CD14-positive monocyte (primary cell): ENCODE measurements at regions not wholly inside any gene's neighbourhood (a gene's known extent, or its start where the extent isn't known, plus 50 kb on each side); places are given as distances from the start of the nearest gene placed in this dataset.

Experiments
- DNase-seq, 3 donors: peaks; one replicate each; pipeline ENCODE4 v3.0.0-alpha.2; 2011 to 2022
- H2AFZ ChIP-seq: 2 replicates; pipeline ENCODE4 v1.6.0; 2012; ENCODE audit warnings: mild to moderate bottlenecking, low read depth, low read length, inconsistent platforms; ENCODE audit not compliant: insufficient read depth, poor library complexity, severe bottlenecking
- H3K27ac ChIP-seq, 2 donors: 1 replicate in 1 of 2; 2 replicates in 1 of 2; pipeline ENCODE4 v1.5.1; 2012 to 2013; ENCODE audit warnings: low read length in 2 of 2, control low read depth in 1 of 2, inconsistent platforms in 1 of 2, low read depth in 1 of 2, mild to moderate bottlenecking in 1 of 2
- H3K27me3 ChIP-seq, 2 donors: one replicate each; pipeline versions ENCODE4 v1.6.0 to v1.6.1; 2011 to 2013; ENCODE audit warnings: low read length in 2 of 2; ENCODE audit not compliant: control insufficient read depth in 2 of 2, insufficient read depth in 2 of 2
- H3K36me3 ChIP-seq, 2 donors: replicated peaks in 1 of 2; 1 replicate in 1 of 2; 2 replicates in 1 of 2; pipeline versions ENCODE4 v1.5.1 to v1.6.1; 2012 to 2013; ENCODE audit warnings: low read length in 2 of 2, control low read depth in 1 of 2, inconsistent platforms in 1 of 2, mild to moderate bottlenecking in 1 of 2; ENCODE audit not compliant: insufficient read depth in 2 of 2, control insufficient read depth in 1 of 2
- H3K4me1 ChIP-seq, 2 donors: 1 replicate in 1 of 2; 2 replicates in 1 of 2; pipeline versions ENCODE4 v1.5.1 to v1.6.1; 2012 to 2013; ENCODE audit warnings: low read length in 2 of 2, control low read depth in 1 of 2, inconsistent platforms in 1 of 2, mild to moderate bottlenecking in 1 of 2, moderate library complexity in 1 of 2; ENCODE audit not compliant: insufficient read depth in 2 of 2, control insufficient read depth in 1 of 2
- H3K4me2 ChIP-seq: replicated peaks from 2 replicates; pipeline ENCODE3; 2012; ENCODE audit warnings: low read length, moderate library complexity, mild to moderate bottlenecking; ENCODE audit not compliant: poor library complexity, severe bottlenecking; ENCODE audit errors: extremely low read depth
- H3K4me3 ChIP-seq, 3 experiments: fragments of 200-600 bp in 1 of 3; sonication (generic) in 1 of 3; replicated peaks in 1 of 3; 1 replicate in 2 of 3; 2 replicates in 1 of 3; pipeline ENCODE4 v1.5.1; 2011 to 2013; ENCODE audit warnings: low read length in 3 of 3, mild to moderate bottlenecking in 3 of 3, control low read depth in 2 of 3, low read depth in 2 of 3, inconsistent platforms in 1 of 3, moderate library complexity in 1 of 3
- H3K79me2 ChIP-seq: 2 replicates; pipeline ENCODE4 v1.6.0; 2012; ENCODE audit warnings: mild to moderate bottlenecking, control low read depth, inconsistent platforms, low read length, moderate library complexity; ENCODE audit not compliant: insufficient read depth
- H3K9ac ChIP-seq: 2 replicates; pipeline ENCODE4 v1.6.0; 2017; ENCODE audit warnings: low read length, mild to moderate bottlenecking; ENCODE audit not compliant: insufficient read depth, poor library complexity, severe bottlenecking
- H3K9me3 ChIP-seq, 2 donors: replicated peaks in 1 of 2; 1 replicate in 1 of 2; 2 replicates in 1 of 2; pipeline versions ENCODE4 v1.5.1 to v1.6.1; 2012 to 2013; ENCODE audit warnings: low read length in 2 of 2, control low read depth in 1 of 2; ENCODE audit not compliant: control insufficient read depth in 1 of 2, insufficient read depth in 1 of 2
- H4K20me1 ChIP-seq: 2 replicates; pipeline ENCODE4 v1.6.0; 2012; ENCODE audit warnings: mild to moderate bottlenecking, low read length, control low read depth, moderate library complexity; ENCODE audit not compliant: insufficient read depth
- H3K27ac Mint-ChIP-seq, 7 donors: one replicate each; pipeline ENCODE4 v1.8.0; 2020; ENCODE audit warnings: mild to moderate bottlenecking in 7 of 7, mixed read lengths in 7 of 7, moderate library complexity in 6 of 7, inconsistent platforms in 2 of 7
- H3K27me3 Mint-ChIP-seq, 3 donors: one replicate each; pipeline ENCODE4 v1.8.0; 2021 to 2022; ENCODE audit warnings: low read depth in 3 of 3, mild to moderate bottlenecking in 3 of 3, mixed read lengths in 3 of 3, moderate library complexity in 3 of 3, inconsistent platforms in 1 of 3
- H3K36me3 Mint-ChIP-seq, 2 donors: one replicate each; pipeline ENCODE4 v1.8.0; 2020; ENCODE audit warnings: mixed read lengths in 2 of 2, inconsistent platforms in 1 of 2, mild to moderate bottlenecking in 1 of 2
- H3K4me1 Mint-ChIP-seq: one replicate; pipeline ENCODE4 v1.8.0; 2020; ENCODE audit warnings: mild to moderate bottlenecking, mixed read lengths
- H3K4me3 Mint-ChIP-seq, 2 donors: one replicate each; pipeline ENCODE4 v1.8.0; 2020; ENCODE audit warnings: mild to moderate bottlenecking in 2 of 2, mixed read lengths in 2 of 2, moderate library complexity in 1 of 2
- H3K9me3 Mint-ChIP-seq, 7 donors: one replicate each; pipeline ENCODE4 v1.8.0; 2020 to 2022; ENCODE audit warnings: mixed read lengths in 7 of 7, mild to moderate bottlenecking in 6 of 7, moderate library complexity in 6 of 7, inconsistent platforms in 2 of 7
- CTCF ChIP-seq: fragments of 200-600 bp; IDR thresholded peaks from one replicate; pipeline ENCODE4 v1.8.0; 2022; ENCODE audit warnings: antibody characterized with exemption, mild to moderate bottlenecking
- WGBS: methylation state at CpG from one replicate; pipeline ENCODE4 v1.1.5; 2013; ENCODE audit warnings: missing lambda C conversion rate; ENCODE audit not compliant: insufficient coverage; 5-methylcytosine and 5-hydroxymethylcytosine counted together
- intact Hi-C, 2 donors: fragments of 100-400 bp; cut with micrococcal nuclease; formaldehyde crosslinking; loops; one replicate each; pipeline versions ENCODE4 v1.15.0 to v1.15.1; 2023

- TF ChIP-seq CTCF: no peak
- H3K79me2 ChIP-seq: no peaks in the 10 kb centered on the region
- no peaks in the 10 kb centered on the region for H3K36me3 ChIP-seq
- Mint-ChIP-seq H3K27ac (no peak overlapping the region), H3K4me3 (no peak overlapping the region), H3K27me3 (peaks cover 0 to 2% (median 0%) of the 10 kb centered on the region in 3 donors), H3K9me3 (peaks cover 0 to 10% (median 2%) of the 10 kb centered on the region in 7 donors), H3K4me1 (no peaks in the 10 kb centered on the region), H3K36me3 (peaks cover 2 to 7% of the 10 kb centered on the region in 2 donors)
- H2AFZ ChIP-seq: no peak overlapping the region
- H3K4me1 ChIP-seq: no peaks in the 10 kb centered on the region
- H3K27ac ChIP-seq: no peak overlapping the region
- no peak for DNase-seq
- no peaks in the 10 kb centered on the region for H4K20me1 ChIP-seq
- H3K27me3 ChIP-seq: no peaks in the 10 kb centered on the region
- H3K9me3 ChIP-seq: no peaks in the 10 kb centered on the region
- no CpG with 5 or more reads among the region's 2 CpGs for WGBS
- intact Hi-C loops: no loop called here
- H3K9ac ChIP-seq: no peak overlapping the region
- no peak overlapping the region for H3K4me3 ChIP-seq
- no peak overlapping the region for H3K4me2 ChIP-seq
Measured at GRCh38 chr1:222940906-222941305, 126.1 kb downstream of the DISP1 start.

DNA sequence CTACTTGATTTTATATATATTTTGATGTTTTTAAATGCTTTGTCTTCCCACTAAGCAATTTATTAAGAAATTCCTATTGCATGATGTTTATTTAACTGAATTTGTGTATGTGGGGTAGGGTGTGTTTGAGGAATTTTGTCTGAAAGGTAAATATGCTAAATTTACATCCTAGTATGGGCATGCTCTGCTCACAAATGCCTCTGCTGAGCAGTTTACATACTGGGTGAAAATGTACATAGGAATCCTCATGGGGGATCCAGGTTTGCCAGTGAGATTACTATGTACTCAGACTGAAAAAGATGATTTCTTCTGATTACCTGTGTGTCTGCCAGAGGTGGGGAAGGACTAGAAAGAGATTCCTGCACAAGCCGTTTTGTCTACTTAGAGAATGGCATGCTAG, 126.6 kb downstream of the DISP1 start:
- Mint-ChIP-seq H3K9me3 (peaks cover 0 to 10% (median 2%) of the 10 kb centered on the region in 7 donors), H3K27me3 (peaks cover 0 to 2% (median 0%) of the 10 kb centered on the region in 3 donors), H3K27ac (no peak overlapping the region), H3K36me3 (peaks cover 2 to 7% of the 10 kb centered on the region in 2 donors), H3K4me3 (no peak overlapping the region), H3K4me1 (no peaks in the 10 kb centered on the region)
- Histone ChIP-seq H3K79me2 (no peaks in the 10 kb centered on the region), H3K9ac (no peak overlapping the region), H3K4me2 (no peak overlapping the region), H3K36me3 (no peaks in the 10 kb centered on the region), H3K27ac (no peak overlapping the region), H3K4me3 (no peak overlapping the region), H3K4me1 (no peaks in the 10 kb centered on the region), H2AFZ (no peak overlapping the region), H3K27me3 (no peaks in the 10 kb centered on the region), H3K9me3 (no peaks in the 10 kb centered on the region), H4K20me1 (no peaks in the 10 kb centered on the region)
- TF ChIP-seq CTCF: no peak
- intact Hi-C loops: no loop called here
- WGBS: 100% methylated on average over 1 of the region's 1 CpG
- no peak for DNase-seq
